ENCODE measurements at regions not wholly inside any gene's neighbourhood (a gene's known extent, or its start where the extent isn't known, plus 50 kb on each side); places are given as distances from the start of the nearest gene placed in this dataset.

DNA sequence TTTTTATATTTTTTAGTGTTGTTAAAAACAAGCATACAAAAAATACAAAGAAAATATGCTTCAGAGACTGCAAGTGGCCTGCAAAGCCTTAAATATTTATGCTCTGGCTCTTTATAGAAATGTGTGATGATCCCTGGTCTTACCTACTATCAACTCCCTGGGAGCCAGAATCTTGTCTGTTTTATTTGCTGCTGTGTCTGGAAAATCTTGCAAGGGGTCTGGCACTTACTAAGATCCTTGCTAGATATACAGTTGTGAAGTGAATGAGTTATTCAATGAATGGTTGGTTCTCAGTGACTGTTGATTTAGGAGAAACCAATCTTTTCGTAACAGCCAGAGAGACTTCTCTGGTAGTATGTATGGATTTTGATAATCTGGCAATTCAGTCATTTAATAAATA lies 521.0 kb upstream of the CFAP20DC start:
- no peak overlapping the region for H3K27ac ChIP-seq
- TF ChIP-seq EP300 (IDR thresholded peaks at IDR 0.05) (no peak), CTCF (IDR thresholded peaks at IDR 0.05) (no peak), POLR2A (IDR thresholded peaks at IDR 0.05) (no peak)
- H3K9me3 ChIP-seq = no peaks in the 10 kb centered on the region
- WGBS, 3 donors = 99 to 100% (median 100%) methylated on average over 1 of the region's 1 CpG
- intact Hi-C loops (cut with DNase I) = loop anchor here in 1 of 4 donors (10.0 kb wide), 1 partner anchor 284 kb away; no protein-coding TSS in a partner anchor
- no peaks in the 10 kb centered on the region for H3K36me3 ChIP-seq
- no peak overlapping the region for H3K4me3 ChIP-seq
- no peaks in the 10 kb centered on the region for H3K4me1 ChIP-seq (ENCODE audit: insufficient read depth)
- H3K27me3 ChIP-seq = no peaks in the 10 kb centered on the region
- no peak for DNase-seq

DNA sequence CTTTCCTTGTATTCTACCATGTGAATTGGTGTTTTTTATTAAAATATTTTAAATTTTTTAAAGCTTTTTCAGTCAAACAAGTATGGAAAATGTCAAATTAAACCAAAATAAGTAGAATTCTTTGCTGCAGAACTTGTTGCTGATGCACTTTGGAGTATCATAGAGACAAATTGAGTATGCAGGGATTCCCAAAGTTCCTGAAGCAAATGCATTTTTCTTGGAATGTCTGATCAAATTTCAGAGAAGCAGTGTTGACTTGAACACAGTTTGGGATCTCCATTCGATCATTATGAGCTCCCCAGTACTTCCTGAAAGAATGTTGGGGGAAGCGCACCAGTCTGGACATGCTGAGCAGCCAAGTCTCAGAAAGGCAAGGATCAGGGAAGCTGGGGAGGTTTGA lies 517.8 kb upstream of the CFAP20DC start:
- no peak for DNase-seq
- intact Hi-C loops (cut with DNase I) = no loop called here
- Histone ChIP-seq H3K27me3 (no peaks in the 10 kb centered on the region), H3K4me1 (ENCODE audit: insufficient read depth) (no peaks in the 10 kb centered on the region), H3K27ac (no peak overlapping the region), H3K9me3 (no peaks in the 10 kb centered on the region), H3K36me3 (no peaks in the 10 kb centered on the region), H3K4me3 (no peak overlapping the region)
- no peak for TF ChIP-seq CTCF (IDR thresholded peaks at IDR 0.05)
- no peak for TF ChIP-seq EP300 (IDR thresholded peaks at IDR 0.05)
- no peak for TF ChIP-seq POLR2A (IDR thresholded peaks at IDR 0.05)
- 36 to 65% (median 42%) methylated on average over 2 of the region's 2 CpGs for WGBS, 3 donors

GRCh38 chr3:59566481-59566975 lies 516.7 kb upstream of the CFAP20DC start:
- WGBS, 3 donors = 84 to 90% (median 90%) methylated on average over 6 of the region's 6 CpGs
- no peaks in the 10 kb centered on the region for H3K9me3 ChIP-seq
- no peak overlapping the region for H3K27ac ChIP-seq
- H3K27me3 ChIP-seq = no peaks in the 10 kb centered on the region
- no peak for DNase-seq
- H3K4me1 ChIP-seq (ENCODE audit: insufficient read depth) = no peaks in the 10 kb centered on the region
- intact Hi-C loops (cut with DNase I) = no loop called here
- no peak overlapping the region for H3K4me3 ChIP-seq
- no peaks in the 10 kb centered on the region for H3K36me3 ChIP-seq
- TF ChIP-seq CTCF (IDR thresholded peaks at IDR 0.05) (no peak), EP300 (IDR thresholded peaks at IDR 0.05) (no peak), POLR2A (IDR thresholded peaks at IDR 0.05) (no peak)

DNA sequence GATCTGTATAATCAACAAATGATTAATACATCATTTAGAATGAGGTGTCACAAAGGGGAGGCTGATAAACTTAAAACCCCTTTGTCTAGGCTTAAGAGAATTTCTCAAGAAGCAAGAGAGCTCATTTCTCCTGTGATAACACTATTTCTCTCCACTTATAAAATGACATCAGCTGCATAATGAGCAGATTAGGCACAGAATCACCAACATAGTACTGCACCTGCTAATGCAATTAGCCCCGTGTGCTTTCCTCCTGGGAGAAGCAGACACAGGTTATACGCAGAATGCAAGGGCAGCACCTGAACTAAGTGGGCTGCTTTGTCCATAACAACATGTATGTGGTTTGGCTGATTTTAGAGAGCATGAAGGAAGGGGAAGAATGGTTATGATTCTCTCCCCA lies 515.3 kb upstream of the CFAP20DC start:
- H3K4me1 ChIP-seq (ENCODE audit: insufficient read depth) = no peaks in the 10 kb centered on the region
- no peak for TF ChIP-seq POLR2A (IDR thresholded peaks at IDR 0.05)
- TF ChIP-seq CTCF (IDR thresholded peaks at IDR 0.05) = no peak
- no peak for TF ChIP-seq EP300 (IDR thresholded peaks at IDR 0.05)
- intact Hi-C loops (cut with DNase I) = no loop called here
- no peaks in the 10 kb centered on the region for H3K9me3 ChIP-seq
- no peak overlapping the region for H3K4me3 ChIP-seq
- WGBS, 3 donors = 83 to 88% (median 87%) methylated on average over 2 of the region's 2 CpGs
- no peak for DNase-seq
- no peaks in the 10 kb centered on the region for H3K27me3 ChIP-seq
- H3K36me3 ChIP-seq = no peaks in the 10 kb centered on the region
- no peak overlapping the region for H3K27ac ChIP-seq
